GM12872 (cell line): ENCODE measurements at regions not wholly inside any gene's neighbourhood (a gene's known extent, or its start where the extent isn't known, plus 50 kb on each side); places are given as distances from the start of the nearest gene placed in this dataset.

Source experiments
- CTCF ChIP-seq: IDR thresholded peaks from 3 replicates; pipeline ENCODE4 v1.5.1; 2011; ENCODE audit warnings: low read depth, mild to moderate bottlenecking, low read length, moderate library complexity; ENCODE audit not compliant: insufficient read depth

- no peak for TF ChIP-seq CTCF
Observed at GRCh38 chr7:68783684-68784083, 814.6 kb upstream of the AUTS2 start.

GRCh38 chr7:68785036-68785435 lies 813.2 kb upstream of the AUTS2 start:
- no peak for TF ChIP-seq CTCF

- no peak for TF ChIP-seq CTCF
Observed at GRCh38 chr7:68787566-68787965, 810.7 kb upstream of the AUTS2 start.

- TF ChIP-seq CTCF = no peak
Observed at GRCh38 chr7:68789597-68789996, 808.7 kb upstream of the AUTS2 start.

GRCh38 chr7:68792351-68792750 lies 805.9 kb upstream of the AUTS2 start:
- no peak for TF ChIP-seq CTCF

- TF ChIP-seq CTCF = no peak
Observed at GRCh38 chr7:68793513-68793912, 804.8 kb upstream of the AUTS2 start.

- TF ChIP-seq CTCF = no peak
Observed at GRCh38 chr7:68800316-68800715, 798.0 kb upstream of the AUTS2 start.

GRCh38 chr7:68805159-68805558 lies 793.1 kb upstream of the AUTS2 start:
- no peak for TF ChIP-seq CTCF
